ENCODE measurements at regions not wholly inside any gene's neighbourhood (a gene's known extent, or its start where the extent isn't known, plus 50 kb on each side); places are given as distances from the start of the nearest gene placed in this dataset.

DNA sequence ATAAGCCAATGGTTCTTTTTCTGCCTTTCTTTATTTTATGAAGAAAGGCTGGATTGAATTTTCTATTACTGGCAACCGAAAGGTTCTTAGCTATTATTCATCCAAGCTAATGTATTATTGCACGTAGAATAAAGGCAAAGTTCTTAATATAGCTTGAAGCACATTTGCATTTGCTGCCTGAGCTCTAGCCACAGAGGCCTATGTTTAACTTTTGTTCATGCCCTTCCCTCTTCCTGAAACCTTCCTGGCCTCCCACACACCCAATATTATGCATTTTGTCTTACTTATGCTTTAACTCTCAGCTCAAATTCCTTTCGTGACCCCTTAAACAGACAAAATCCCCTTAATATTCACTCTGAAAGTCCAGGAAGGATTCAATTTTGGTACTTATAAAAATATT, 71.0 kb upstream of the ZNF280D start:
- TF ChIP-seq, protein P1, sequence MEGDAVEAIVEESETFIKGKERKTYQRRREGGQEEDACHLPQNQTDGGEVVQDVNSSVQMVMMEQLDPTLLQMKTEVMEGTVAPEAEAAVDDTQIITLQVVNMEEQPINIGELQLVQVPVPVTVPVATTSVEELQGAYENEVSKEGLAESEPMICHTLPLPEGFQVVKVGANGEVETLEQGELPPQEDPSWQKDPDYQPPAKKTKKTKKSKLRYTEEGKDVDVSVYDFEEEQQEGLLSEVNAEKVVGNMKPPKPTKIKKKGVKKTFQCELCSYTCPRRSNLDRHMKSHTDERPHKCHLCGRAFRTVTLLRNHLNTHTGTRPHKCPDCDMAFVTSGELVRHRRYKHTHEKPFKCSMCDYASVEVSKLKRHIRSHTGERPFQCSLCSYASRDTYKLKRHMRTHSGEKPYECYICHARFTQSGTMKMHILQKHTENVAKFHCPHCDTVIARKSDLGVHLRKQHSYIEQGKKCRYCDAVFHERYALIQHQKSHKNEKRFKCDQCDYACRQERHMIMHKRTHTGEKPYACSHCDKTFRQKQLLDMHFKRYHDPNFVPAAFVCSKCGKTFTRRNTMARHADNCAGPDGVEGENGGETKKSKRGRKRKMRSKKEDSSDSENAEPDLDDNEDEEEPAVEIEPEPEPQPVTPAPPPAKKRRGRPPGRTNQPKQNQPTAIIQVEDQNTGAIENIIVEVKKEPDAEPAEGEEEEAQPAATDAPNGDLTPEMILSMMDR (IDR thresholded peaks at IDR 0.05; ENCODE audit: extremely low read depth, low read depth, low read length) = no peak
- no peak overlapping the region for H3K27ac ChIP-seq (ENCODE audit: low read depth, low read length)

DNA sequence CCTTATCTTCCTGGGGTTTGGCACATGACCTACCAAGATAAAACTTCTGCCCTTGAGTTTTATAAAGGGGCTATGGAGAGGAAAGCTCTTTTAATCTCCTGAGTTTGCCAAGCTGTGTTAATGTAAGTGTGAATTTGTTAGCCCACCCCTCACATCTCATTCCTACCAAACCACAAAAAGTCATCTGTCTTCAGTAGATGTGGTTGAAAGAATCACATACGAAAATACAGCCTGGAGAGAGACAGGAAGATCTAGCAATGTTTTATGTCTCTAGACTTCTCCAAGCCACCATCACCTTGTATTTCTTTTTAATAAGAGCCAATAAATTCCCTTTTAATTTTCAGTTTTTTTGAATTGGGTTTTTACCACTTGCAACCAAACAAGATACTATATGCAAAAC, 68.9 kb upstream of the ZNF280D start:
- no peaks in the 10 kb centered on the region for H3K36me3 ChIP-seq (ENCODE audit: insufficient read depth, low read length)
- no peak for DNase-seq (ENCODE audit: insufficient read length, low spot score, missing footprints)
- TF ChIP-seq, protein P1 (IDR thresholded peaks at IDR 0.05; ENCODE audit: extremely low read depth, low read depth, low read length) = no peak
- no peak overlapping the region for H2AFZ ChIP-seq (ENCODE audit: low read length)
- no peaks in the 10 kb centered on the region for H3K9me3 ChIP-seq (ENCODE audit: low read depth, low read length)
- H3K4me3 ChIP-seq (ENCODE audit: insufficient read depth, low read length) = no peak overlapping the region
- no peaks in the 10 kb centered on the region for H4K20me1 ChIP-seq (ENCODE audit: insufficient read depth, low read length)
- H3K4me2 ChIP-seq (ENCODE audit: insufficient read depth, low read length) = no peak overlapping the region
- no peaks in the 10 kb centered on the region for H3K79me2 ChIP-seq (ENCODE audit: insufficient read depth, low read length)
- peaks cover 15% of the 10 kb centered on the region for H3K4me1 ChIP-seq (ENCODE audit: insufficient read depth, low read length)
- no peaks in the 10 kb centered on the region for H3K27me3 ChIP-seq (ENCODE audit: insufficient read depth, low read length)
- H3K27ac ChIP-seq (ENCODE audit: low read depth, low read length) = no peak overlapping the region

More for the DNA sequence above, 71.0 kb upstream of the ZNF280D start:
- Histone ChIP-seq H3K4me2 (ENCODE audit: insufficient read depth, low read length) (no peak overlapping the region), H3K4me3 (ENCODE audit: insufficient read depth, low read length) (no peak overlapping the region), H2AFZ (ENCODE audit: low read length) (no peak overlapping the region), H3K36me3 (ENCODE audit: insufficient read depth, low read length) (no peaks in the 10 kb centered on the region), H3K79me2 (ENCODE audit: insufficient read depth, low read length) (no peaks in the 10 kb centered on the region), H3K27me3 (ENCODE audit: insufficient read depth, low read length) (no peaks in the 10 kb centered on the region), H3K4me1 (ENCODE audit: insufficient read depth, low read length) (peaks cover 15% of the 10 kb centered on the region), H4K20me1 (ENCODE audit: insufficient read depth, low read length) (no peaks in the 10 kb centered on the region), H3K9me3 (ENCODE audit: low read depth, low read length) (peaks cover 4% of the 10 kb centered on the region)
- no peak for DNase-seq (ENCODE audit: insufficient read length, low spot score, missing footprints)

DNA sequence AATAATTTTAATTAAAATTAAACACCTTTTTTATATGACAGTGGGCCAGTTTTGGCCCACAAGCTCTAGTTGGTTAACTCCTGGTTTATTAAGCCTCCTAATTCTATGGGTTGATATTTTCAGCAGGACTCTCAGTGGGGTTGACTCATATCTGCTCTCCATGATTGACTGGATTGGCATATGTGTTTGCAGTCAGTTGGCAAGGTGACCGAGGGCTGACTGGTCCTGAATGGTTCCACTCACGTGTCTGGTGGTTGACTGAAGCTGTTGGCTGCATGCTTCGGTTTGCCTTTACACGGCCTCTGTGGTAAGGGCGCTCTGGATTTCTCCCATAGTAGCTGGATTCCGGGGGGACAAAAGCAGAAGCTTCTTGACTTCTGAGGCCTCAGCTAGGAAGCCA, 65.3 kb upstream of the ZNF280D start:
- no peak overlapping the region for H2AFZ ChIP-seq (ENCODE audit: low read length)
- H3K4me2 ChIP-seq (ENCODE audit: insufficient read depth, low read length) = no peak overlapping the region
- H3K79me2 ChIP-seq (ENCODE audit: insufficient read depth, low read length) = no peaks in the 10 kb centered on the region
- no peak overlapping the region for H3K27ac ChIP-seq (ENCODE audit: low read depth, low read length)
- no peaks in the 10 kb centered on the region for H3K36me3 ChIP-seq (ENCODE audit: insufficient read depth, low read length)
- no peaks in the 10 kb centered on the region for H4K20me1 ChIP-seq (ENCODE audit: insufficient read depth, low read length)
- no peaks in the 10 kb centered on the region for H3K9me3 ChIP-seq (ENCODE audit: low read depth, low read length)
- no peaks in the 10 kb centered on the region for H3K4me1 ChIP-seq (ENCODE audit: insufficient read depth, low read length)
- TF ChIP-seq, protein P1 (IDR thresholded peaks at IDR 0.05; ENCODE audit: extremely low read depth, low read depth, low read length) = no peak
- DNase-seq (ENCODE audit: insufficient read length, low spot score, missing footprints) = no peak
- H3K27me3 ChIP-seq (ENCODE audit: insufficient read depth, low read length) = no peaks in the 10 kb centered on the region
- H3K4me3 ChIP-seq (ENCODE audit: insufficient read depth, low read length) = no peak overlapping the region

DNA sequence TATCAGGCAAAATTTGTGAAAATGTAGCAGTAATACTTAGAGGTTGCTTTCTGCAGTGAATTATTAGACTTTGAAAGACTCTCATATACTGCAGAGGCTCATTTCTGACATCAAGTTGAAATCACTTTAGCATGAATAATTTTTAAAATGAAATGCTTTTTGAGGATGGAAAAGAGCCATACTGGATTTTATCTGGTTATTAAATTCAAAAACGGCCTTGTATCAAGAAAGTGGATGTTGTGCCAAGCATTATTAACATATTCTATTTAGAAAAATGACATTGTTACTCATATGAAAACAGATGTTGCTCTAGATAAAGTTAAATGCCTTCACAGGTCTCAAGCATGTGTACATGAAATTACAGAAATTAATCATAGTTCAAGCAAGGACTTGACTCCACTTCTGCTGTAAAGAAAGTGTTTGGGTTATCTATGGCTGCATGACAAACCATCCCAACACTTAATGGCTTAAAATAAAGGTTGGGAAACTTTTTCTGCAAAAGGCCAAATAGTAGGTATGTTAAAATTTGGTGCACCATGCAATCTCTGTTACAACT, 64.5 kb upstream of the ZNF280D start:
- no peak overlapping the region for H3K27ac ChIP-seq (ENCODE audit: low read depth, low read length)
- H3K36me3 ChIP-seq (ENCODE audit: insufficient read depth, low read length) = no peaks in the 10 kb centered on the region
- no peak for DNase-seq (ENCODE audit: insufficient read length, low spot score, missing footprints)
- TF ChIP-seq, protein P1 (IDR thresholded peaks at IDR 0.05; ENCODE audit: extremely low read depth, low read depth, low read length) = no peak
- H3K27me3 ChIP-seq (ENCODE audit: insufficient read depth, low read length) = no peaks in the 10 kb centered on the region
- no peaks in the 10 kb centered on the region for H3K9me3 ChIP-seq (ENCODE audit: low read depth, low read length)
- no peaks in the 10 kb centered on the region for H4K20me1 ChIP-seq (ENCODE audit: insufficient read depth, low read length)
- no peaks in the 10 kb centered on the region for H3K4me1 ChIP-seq (ENCODE audit: insufficient read depth, low read length)
- H3K4me2 ChIP-seq (ENCODE audit: insufficient read depth, low read length) = no peak overlapping the region
- H3K4me3 ChIP-seq (ENCODE audit: insufficient read depth, low read length) = no peak overlapping the region
- no peaks in the 10 kb centered on the region for H3K79me2 ChIP-seq (ENCODE audit: insufficient read depth, low read length)
- no peak overlapping the region for H2AFZ ChIP-seq (ENCODE audit: low read length)
